A673 (cell line): ENCODE measurements at regions not wholly inside any gene's neighbourhood (a gene's known extent, or its start where the extent isn't known, plus 50 kb on each side); places are given as distances from the start of the nearest gene placed in this dataset.

ENCODE experiments used
- BruUV-seq: library from RNA; stranded (reverse); fragments of 400-500 nt; replicated peaks from 2 replicates; lab custom pipeline; 2021; lab: Mats Ljungman, UMichigan
- CTCF ChIA-PET: fragments of 300-600 bp; sonication (Branson Sonifier 250); formaldehyde crosslinking; loops from one replicate; lab custom pipeline; 2022; ENCODE audit warnings: antibody characterized with exemption; lab: Charles Lee
- POLR2A ChIA-PET: fragments of 300-600 bp; sonication (Branson Sonifier 250); formaldehyde crosslinking; loops from one replicate; lab custom pipeline; 2022; ENCODE audit warnings: antibody characterized with exemption; ENCODE audit not compliant: low non-redundant PET; lab: Charles Lee
- DNase-seq: peaks from one replicate; pipeline ENCODE4 v3.0.0-alpha.2; 2015; ENCODE audit warnings: low spot score
- H3K27ac ChIP-seq: fragments of 200-600 bp; sonication (generic); 2 replicates; pipeline ENCODE4 v1.5.1; 2016; ENCODE audit warnings: mixed run types, low read depth, mild to moderate bottlenecking, mixed read lengths, antibody characterized with exemption, low read length; ENCODE audit not compliant: poor library complexity, severe bottlenecking
- H3K27me3 ChIP-seq: fragments of 200-600 bp; sonication (generic); replicated peaks from 2 replicates; pipeline ENCODE4 v1.6.1; 2017; ENCODE audit warnings: mixed run types, low read depth, mild to moderate bottlenecking, mixed read lengths, antibody characterized with exemption, low read length; ENCODE audit not compliant: insufficient read depth, poor library complexity
- H3K36me3 ChIP-seq: fragments of 200-600 bp; sonication (generic); 2 replicates; pipeline ENCODE4 v1.6.1; 2016; ENCODE audit warnings: mixed run types, mild to moderate bottlenecking, mixed read lengths, antibody characterized with exemption, low read length; ENCODE audit not compliant: insufficient read depth, poor library complexity, severe bottlenecking
- H3K4me1 ChIP-seq: fragments of 200-600 bp; sonication (generic); 2 replicates; pipeline ENCODE4 v1.6.1; 2017; ENCODE audit warnings: mixed run types, mild to moderate bottlenecking, mixed read lengths, antibody characterized with exemption, low read length; ENCODE audit not compliant: insufficient read depth, poor library complexity, severe bottlenecking
- H3K4me3 ChIP-seq: fragments of 200-600 bp; sonication (generic); 2 replicates; pipeline ENCODE4 v1.5.1; 2016; ENCODE audit warnings: low read depth, mixed run types, mild to moderate bottlenecking, mixed read lengths, low read length; ENCODE audit not compliant: poor library complexity, severe bottlenecking
- H3K9me3 ChIP-seq: fragments of 200-600 bp; sonication (generic); 2 replicates; pipeline ENCODE4 v1.6.1; 2016; ENCODE audit warnings: mixed run types, low read depth, mild to moderate bottlenecking, mixed read lengths, antibody characterized with exemption, low read length; ENCODE audit not compliant: poor library complexity, severe bottlenecking
- EZH2 ChIP-seq: fragments of 200-600 bp; sonication (generic); IDR thresholded peaks from 2 replicates; pipeline ENCODE4 v1.6.1; 2017; ENCODE audit warnings: borderline replicate concordance, low read depth, mild to moderate bottlenecking, mixed read lengths, antibody characterized with exemption, low read length; ENCODE audit not compliant: poor library complexity, severe bottlenecking
- intact Hi-C: fragments of 100-400 bp; cut with micrococcal nuclease; formaldehyde crosslinking; loops from one replicate; pipeline ENCODE4 v1.10.0; 2022; ENCODE audit not compliant: unreplicated experiment
- TF ChIP-seq, protein P1 (sequence below): fragments of 300-800, 200-600 bp; sonication (generic); conservative IDR thresholded peaks from 2 replicates; pipeline ENCODE4 v1.5.1; 2017; ENCODE audit warnings: low read depth, mild to moderate bottlenecking, antibody characterized with exemption, low read length, moderate library complexity, mixed read lengths

- no peak overlapping the region for H3K27ac ChIP-seq
- TF ChIP-seq, protein P1, sequence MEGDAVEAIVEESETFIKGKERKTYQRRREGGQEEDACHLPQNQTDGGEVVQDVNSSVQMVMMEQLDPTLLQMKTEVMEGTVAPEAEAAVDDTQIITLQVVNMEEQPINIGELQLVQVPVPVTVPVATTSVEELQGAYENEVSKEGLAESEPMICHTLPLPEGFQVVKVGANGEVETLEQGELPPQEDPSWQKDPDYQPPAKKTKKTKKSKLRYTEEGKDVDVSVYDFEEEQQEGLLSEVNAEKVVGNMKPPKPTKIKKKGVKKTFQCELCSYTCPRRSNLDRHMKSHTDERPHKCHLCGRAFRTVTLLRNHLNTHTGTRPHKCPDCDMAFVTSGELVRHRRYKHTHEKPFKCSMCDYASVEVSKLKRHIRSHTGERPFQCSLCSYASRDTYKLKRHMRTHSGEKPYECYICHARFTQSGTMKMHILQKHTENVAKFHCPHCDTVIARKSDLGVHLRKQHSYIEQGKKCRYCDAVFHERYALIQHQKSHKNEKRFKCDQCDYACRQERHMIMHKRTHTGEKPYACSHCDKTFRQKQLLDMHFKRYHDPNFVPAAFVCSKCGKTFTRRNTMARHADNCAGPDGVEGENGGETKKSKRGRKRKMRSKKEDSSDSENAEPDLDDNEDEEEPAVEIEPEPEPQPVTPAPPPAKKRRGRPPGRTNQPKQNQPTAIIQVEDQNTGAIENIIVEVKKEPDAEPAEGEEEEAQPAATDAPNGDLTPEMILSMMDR = no peak
- TF ChIP-seq EZH2 = no peak
- ChIA-PET POLR2A (no interaction called here), CTCF (no interaction called here)
- no peaks in the 10 kb centered on the region for H3K36me3 ChIP-seq
- no TSS peak for BruUV-seq
- H3K4me3 ChIP-seq = no peak overlapping the region
- H3K4me1 ChIP-seq = no peaks in the 10 kb centered on the region
- H3K27me3 ChIP-seq = peaks cover 12% of the 10 kb centered on the region
- intact Hi-C loops = no loop called here
- H3K9me3 ChIP-seq = no peaks in the 10 kb centered on the region
- DNase-seq = no peak
Measured at GRCh38 chr10:111984057-111984456, 199.5 kb downstream of the GPAM start.

DNA sequence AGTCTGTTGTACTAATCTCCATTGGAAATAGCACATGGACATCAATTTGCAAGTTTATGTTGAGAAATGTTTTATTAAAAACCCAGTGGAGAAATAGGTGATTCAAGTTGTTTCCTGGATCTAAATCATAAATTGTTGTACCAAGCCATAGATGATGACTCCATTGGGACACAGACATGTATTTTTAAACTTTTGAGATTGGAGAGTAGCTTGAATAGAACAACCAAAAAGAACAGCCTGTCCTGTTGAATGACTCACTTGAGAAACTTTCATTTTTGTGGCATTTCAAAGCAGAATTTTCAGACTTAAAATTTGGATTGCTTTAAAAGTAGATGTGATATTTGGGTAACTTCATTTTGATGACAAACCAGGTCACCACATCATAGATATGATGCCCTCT is 197.5 kb downstream of the GPAM start:
- intact Hi-C loops = no loop called here

DNA sequence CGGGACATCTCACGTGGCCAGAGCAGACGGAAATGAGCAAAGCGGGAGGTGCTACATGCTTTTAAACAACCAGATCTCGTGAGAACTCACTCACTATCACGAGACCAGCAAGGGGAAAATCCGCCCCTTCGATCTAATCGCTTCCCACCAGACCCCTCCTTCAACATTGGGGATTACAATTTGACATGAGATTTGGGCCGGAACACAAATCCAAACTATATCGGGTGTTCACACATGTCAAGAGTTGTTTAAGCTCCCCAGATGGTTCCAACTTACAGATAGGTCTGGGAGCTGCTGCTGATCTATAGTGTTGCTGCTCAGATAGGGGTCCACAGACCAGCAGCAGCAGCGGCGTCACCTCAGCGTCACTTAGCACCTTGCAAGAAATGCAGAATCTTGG is 194.9 kb downstream of the GPAM start:
- intact Hi-C loops = no loop called here
- no TSS peak for BruUV-seq
- no peak for DNase-seq
- Histone ChIP-seq H3K27me3 (peaks cover 5% of the 10 kb centered on the region), H3K4me3 (no peak overlapping the region), H3K27ac (no peak overlapping the region), H3K9me3 (no peaks in the 10 kb centered on the region), H3K4me1 (no peaks in the 10 kb centered on the region), H3K36me3 (no peaks in the 10 kb centered on the region)
- POLR2A ChIA-PET = no interaction called here
- TF ChIP-seq EZH2 = no peak
- TF ChIP-seq, protein P1 = no peak
- CTCF ChIA-PET = no interaction called here

More for the DNA sequence above, 197.5 kb downstream of the GPAM start:
- DNase-seq = no peak
- peaks cover 13% of the 10 kb centered on the region for H3K27me3 ChIP-seq
- TF ChIP-seq EZH2 = no peak
- TF ChIP-seq, protein P1 = no peak
- H3K9me3 ChIP-seq = no peaks in the 10 kb centered on the region
- ChIA-PET CTCF (no interaction called here), POLR2A (no interaction called here)
- no peaks in the 10 kb centered on the region for H3K4me1 ChIP-seq
- H3K4me3 ChIP-seq = no peak overlapping the region
- no peaks in the 10 kb centered on the region for H3K36me3 ChIP-seq
- no TSS peak for BruUV-seq
- no peak overlapping the region for H3K27ac ChIP-seq
